Kidney capillary endothelial cell (primary cell): ENCODE measurements at regions not wholly inside any gene's neighbourhood (a gene's known extent, or its start where the extent isn't known, plus 50 kb on each side); places are given as distances from the start of the nearest gene placed in this dataset.
"Not testable (repeated sequence)": the region's sequence is repeated elsewhere in the genome, so short reads cannot be mapped to it uniquely, and the experiment has no call there.

ENCODE experiments used
- DNase-seq: peaks from one replicate; pipeline ENCODE4 v3.0.0-alpha.2; 2018; ENCODE audit warnings: low spot score

DNA sequence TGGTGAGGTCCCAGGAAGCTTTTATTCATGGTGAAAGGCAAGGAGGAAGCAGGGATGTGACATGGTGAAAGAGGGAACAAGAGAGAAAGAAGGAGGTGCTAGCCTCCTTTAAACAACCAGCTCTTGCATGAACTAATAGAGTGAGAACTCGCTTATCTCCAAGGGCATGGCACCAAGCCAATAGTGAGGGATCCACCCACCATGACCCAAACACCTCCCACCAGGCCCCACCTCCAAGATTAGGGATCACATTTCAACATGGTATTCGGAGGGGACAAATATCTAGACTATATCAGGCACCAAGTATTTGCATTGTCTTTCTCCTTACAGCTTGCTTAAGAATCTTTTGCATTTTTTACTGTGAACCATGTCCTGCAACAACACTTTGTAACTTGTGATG is 91.9 kb upstream of the DHRS4 start:
- no peak for DNase-seq

DNA sequence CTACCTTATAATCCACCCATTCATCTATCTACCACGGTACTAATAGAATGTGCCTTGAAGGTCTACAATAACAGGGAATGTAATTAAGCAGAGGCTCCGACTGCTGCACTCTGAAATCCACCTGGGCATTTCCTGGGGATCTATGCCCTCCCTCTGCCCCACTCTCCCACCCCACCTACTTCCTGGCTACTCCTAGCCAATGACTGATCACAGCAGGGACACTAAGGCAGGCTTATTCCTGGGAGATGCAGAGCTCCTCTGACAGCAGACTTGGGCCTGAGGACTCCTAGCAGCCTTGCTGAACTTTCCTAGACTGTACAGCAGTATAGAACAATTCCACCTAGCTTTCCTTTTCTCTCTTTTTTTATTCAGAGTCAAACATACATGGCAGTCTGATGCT is 91.1 kb upstream of the DHRS4 start:
- DNase-seq = no peak

DNA sequence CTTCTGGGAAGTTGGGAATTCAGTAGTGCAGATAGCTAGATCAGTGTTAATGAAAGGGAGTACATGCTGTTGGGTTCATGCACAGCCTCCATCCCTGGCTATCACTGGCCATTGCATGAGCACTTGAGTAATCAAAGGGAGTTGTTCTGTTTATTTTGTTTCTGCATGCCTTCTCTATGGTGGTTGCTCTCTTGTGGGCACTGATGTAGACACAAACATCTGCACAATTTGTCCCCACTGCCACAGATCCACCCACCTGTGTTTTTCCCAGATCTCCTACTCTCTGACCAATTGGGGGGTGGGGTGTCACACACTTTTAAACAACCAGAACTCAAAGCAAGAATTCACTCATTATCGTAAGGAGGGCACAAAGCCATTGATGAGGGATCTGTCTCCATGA is 89.7 kb upstream of the DHRS4 start:
- DNase-seq = no peak

DNA sequence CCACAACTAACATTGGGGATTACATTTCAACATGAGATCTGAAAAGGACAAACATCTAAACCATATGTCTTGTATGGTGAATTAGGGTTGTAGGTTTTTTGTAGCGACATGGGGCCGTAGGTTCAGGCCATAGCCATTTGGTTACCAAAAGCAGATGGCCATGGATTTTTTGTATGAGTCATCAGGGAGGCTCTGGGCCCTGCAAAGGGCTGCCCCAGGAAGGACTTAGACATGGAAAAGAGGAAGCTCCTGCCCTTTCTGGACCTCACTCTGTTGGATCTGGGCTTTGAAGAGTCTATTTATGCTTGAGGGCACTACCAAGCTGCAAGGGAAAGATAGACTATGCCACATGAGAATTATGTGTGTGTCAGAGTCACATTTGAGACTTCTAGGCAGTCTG is 89.3 kb upstream of the DHRS4 start:
- DNase-seq = no peak

DNA sequence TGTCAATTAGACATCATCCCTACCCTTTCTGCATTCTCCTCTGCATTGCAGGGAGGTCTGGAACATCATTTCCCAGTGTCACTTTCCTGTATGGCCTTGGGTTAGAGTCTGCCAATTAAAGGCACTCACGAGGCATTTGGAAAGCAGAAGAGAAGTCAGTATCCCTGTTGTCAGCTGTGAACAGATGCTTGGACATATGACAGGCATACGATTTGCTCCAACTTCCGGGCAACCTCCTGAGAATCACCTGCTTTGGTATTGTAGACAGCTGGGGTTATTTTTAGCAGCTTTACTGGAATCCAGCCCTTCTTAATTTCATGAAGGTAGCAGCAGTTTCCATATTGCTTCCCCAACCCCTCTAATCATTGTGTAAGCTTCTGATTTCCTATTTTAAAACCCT is 88.7 kb upstream of the DHRS4 start:
- DNase-seq = no peak

DNA sequence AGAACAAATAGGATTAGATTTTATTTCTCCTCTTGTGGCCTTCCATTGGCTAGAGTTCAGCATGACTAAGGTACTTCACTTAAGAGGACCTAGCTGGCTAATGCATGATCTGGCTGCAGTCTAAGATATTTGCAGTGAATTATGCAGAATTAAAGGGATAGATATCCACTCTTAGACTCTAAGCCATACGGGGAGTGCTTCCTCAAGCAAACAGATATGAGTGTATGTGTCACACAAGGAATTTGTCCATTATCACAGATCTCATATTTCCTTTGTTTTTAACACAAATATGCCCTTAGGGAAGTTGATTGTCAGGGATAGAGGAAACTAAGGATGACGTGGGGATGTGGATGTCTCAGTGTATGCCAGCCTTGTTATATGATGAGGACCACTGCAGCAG is 88.1 kb upstream of the DHRS4 start:
- DNase-seq = peak; percentile 36

DNA sequence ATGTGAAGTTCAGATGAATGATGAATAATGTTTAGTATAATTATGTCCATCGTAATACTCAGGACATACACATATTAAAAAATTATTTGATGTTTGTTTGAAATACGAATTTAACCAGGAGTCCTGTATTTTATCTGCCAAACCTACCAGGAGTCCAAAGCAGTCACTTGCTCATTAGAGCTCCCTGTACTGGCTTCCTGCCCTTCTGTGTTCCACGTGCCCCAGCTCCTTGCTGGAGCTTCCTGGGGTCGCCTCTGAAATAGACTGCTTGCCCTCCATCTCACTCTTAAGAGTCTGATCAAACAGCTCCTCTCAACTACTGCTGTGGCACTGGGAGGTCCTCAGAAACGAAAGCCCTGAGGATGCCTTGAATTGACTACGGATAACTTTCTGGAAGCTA is 87.3 kb upstream of the DHRS4 start:
- DNase-seq = no peak

DNA sequence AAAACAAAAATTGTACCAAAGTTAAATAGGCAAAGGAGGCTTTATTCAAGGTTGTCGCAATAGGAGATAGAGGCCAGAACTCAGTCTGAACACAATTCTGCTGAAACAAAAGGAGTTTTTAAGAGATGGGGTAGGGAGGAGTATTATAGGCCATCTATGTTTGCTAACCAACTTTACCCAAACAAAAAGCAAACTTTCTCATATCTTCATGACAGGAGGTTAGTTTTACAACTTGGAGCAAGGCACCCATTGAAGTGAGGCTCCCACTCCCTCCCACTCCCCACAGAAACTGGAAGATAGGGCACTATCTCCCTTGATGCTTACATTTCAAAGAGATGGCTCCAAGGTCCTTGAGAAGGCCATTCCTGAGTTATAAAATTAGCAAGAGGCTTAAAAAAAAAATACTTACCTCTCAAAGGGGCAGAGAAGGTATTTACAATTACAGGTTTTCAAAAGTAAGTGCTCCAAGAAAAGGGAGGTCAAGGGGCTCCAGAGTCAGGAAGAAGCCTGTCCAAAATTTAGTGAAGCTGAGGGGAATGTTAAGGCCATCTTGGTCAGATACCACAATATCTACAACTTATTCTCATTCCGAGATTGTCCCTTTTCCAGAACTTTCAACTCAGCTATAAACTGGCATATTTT is 84.4 kb upstream of the DHRS4 start:
- no peak for DNase-seq

DNA sequence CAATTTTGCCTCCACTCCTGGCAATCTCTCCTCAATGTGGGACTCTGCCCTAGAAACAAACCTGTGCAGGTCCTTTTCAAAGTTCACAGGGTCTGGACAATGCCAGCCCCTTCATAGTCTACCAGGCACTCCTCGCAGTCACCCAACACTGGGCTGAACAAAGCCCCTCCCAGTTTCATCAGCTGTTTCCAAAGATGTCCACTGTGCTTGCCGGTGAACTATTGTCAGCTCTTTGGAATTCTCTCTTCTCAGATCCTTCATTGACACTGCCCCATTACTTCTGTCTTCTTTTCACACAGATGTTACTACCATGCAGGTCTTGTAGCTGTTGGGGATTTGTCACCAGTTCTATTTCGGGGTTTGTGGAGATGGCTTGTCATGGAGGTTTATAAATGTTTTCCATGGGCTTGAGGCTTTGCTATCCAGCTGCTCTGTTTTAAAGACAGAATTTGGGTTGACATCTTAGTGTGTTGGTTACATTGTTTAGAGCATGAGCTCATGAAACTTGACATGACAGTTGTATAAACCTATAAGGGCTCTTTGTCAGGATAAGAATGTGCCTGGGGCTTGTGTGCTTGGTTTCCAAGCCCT is 77.3 kb upstream of the DHRS4 start:
- DNase-seq = no peak

DNA sequence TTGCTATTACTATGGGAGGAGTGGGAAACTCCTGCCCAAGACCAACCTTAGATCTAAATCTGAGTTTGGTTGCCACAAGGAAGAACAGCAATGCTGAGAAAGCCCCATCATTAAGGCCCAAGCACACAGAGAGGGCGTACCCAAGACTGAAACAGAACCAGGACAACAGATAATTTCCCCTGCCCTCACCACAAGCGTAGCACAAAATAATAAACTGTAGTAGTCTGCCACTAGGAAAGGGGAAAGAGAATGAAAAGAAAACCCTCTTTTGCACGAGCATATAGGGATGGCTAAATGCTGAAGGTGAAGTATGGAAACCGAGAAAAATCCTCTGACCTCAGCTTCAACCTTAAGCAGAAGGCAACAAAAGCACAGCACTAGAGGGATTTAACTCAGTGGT is 76.5 kb upstream of the DHRS4 start:
- no peak for DNase-seq

DNA sequence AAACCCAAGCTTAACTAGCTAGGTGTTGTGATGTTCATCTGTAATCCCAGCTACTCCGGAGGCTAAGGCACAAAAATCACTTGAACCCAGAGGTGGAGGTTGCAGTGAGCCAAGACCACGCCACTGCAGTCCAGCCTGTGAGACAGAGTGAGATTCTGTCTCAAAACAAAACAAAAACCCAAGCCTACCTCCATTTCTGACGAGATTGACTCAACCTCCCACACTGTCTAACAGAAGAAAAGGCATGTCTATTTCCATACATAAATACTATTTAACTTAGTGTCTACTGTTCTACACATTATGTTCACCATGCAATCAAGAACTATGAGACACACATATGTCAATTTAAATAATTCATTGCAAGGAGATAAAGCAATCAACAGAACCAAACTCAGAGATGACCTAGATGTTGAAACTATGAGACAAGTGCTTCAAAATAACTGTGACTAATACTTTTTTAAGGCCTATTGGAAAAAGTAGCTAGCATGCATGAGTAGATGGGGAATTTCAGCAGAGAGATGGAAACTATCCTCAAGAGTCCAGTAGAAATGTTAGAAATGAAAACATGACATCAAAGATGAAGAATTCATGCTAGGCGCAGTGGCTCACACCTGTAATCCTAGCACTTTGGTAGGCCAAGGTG is 75.9 kb upstream of the DHRS4 start:
- no peak for DNase-seq

DNA sequence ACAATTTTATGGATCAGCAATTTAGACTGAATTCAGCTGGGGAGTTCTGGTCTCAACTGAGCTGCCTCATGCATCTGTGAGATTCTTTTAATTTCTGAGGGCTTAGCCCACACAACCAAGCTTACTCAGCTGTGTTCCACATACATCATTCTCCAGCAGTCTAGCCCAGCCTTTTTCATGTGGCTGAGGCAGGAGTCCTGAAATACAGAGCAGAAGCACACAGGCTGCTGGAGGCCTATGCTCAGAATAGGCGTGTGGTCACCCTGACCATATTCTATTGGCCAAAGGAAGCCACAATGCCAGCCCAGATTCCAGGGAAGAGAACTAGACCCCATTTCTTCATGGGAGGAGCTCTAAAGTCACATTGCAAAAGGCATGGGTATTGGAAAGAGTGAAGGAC is 72.3 kb upstream of the DHRS4 start:
- no peak for DNase-seq

DNA sequence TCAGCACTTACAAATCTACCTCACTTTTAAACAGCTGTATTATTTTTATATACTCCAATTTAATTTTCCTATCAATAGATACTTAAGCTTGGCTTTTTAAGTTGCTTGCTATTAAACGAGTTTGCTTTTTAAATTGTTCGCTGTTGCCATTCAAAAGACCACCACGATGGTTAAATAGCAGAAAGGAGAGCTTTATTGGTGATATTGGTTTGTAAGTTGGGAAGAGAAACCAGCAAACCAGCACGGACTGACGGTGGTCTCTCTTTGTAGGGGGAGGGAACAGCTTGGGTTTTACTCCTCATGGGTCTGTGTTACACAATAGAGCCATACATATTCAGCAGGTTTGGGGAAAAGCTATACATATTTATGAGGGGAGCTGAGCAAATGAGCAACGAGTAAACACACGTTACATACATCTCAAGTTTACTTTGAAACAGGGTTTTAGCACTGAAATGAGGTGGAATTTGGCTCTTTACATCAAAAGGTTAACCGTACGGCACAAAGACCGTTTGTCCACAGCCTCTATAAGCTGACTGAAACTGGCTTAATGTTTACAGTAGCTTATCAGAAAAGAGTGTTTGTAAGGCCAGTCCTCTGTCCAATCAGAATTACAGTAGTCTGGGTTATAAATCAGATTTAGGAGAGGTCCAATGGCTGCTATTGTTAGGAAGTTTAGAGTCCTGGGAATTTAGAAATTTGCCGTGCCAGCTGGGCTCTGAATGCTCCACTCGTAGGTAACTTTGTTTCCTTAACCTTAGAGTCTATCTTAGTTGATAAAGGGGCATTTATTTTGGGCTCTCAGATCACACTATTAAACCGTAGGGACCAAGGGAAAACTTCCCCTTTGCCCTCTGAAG is 69.7 kb upstream of the DHRS4 start:
- DNase-seq = no peak

DNA sequence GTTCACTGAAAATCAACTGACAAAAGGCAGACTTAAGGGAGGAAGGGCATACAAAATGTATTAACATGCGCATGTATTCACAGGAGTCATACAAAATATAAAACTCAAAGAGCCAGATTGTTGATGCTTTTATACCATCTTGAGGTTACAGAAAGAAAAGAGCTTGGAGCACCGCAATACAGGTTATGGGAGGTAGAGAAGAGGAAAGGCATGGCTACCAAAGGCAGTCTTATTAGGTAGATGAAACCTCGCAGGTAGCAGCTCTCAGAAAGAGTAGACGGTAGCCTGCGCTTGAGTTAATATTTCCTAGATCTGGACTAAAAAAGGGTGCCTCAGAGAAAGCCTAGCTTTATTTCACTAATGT is 69.0 kb upstream of the DHRS4 start:
- DNase-seq = no peak

DNA sequence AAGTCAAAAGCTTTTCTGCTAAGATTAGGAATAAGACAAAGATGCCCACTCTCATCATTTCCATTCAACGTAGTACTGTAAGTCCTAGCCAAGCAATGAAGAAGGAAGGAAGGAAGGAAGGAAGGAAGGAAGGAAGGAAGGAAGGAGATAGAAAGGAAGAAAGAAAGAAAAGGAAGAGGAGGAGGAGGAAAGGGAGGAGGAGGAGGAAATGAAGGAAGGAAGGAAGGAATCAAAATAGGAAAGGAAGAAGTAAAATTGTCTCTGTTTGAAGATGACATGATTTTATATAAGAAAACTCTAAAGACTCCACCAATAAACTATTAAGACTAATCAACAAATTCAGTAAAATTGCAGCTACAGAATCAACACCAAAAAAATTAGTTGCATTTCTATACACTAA is 66.0 kb upstream of the DHRS4 start:
- no peak for DNase-seq

DNA sequence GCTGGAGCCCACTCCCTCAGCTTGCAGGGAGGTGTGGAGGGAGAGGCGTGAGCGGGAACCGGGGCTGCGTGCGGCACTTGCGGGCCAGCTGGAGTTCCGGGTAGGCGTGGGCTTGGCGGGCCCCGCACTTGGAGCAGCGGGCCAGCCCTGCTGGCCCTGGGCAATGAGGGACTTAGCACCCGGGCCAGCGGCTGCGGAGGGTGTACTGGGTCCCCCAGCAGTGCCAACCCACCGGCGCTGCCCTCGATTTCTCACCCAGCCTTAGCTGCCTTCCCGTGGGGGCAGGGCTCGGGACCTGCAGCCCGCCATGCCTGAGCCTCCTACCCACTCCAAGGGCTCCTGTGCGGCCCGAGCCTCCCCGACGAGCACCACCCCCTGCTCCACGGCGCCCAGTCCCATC is 61.9 kb upstream of the DHRS4 start:
- DNase-seq = not testable (repeated sequence)

DNA sequence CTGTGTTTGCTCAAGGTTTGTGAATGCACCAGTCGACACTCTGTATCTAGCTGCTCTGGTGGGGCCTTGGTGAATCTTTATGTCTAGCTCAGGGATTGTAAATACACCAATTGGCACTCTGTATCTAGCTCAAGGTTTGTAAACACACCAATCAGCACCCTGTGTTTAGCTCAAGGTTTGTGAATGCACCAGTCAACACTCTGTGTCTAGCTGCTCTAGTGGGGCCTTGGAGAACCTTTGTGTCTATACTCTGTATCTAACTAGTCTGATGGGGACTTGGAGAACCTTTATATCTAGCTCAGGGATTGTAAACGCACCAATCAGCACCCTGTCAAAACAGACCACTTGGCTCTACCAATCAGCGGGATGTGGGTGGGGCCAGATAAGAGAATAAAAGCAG is 61.3 kb upstream of the DHRS4 start:
- not testable (repeated sequence) for DNase-seq

DNA sequence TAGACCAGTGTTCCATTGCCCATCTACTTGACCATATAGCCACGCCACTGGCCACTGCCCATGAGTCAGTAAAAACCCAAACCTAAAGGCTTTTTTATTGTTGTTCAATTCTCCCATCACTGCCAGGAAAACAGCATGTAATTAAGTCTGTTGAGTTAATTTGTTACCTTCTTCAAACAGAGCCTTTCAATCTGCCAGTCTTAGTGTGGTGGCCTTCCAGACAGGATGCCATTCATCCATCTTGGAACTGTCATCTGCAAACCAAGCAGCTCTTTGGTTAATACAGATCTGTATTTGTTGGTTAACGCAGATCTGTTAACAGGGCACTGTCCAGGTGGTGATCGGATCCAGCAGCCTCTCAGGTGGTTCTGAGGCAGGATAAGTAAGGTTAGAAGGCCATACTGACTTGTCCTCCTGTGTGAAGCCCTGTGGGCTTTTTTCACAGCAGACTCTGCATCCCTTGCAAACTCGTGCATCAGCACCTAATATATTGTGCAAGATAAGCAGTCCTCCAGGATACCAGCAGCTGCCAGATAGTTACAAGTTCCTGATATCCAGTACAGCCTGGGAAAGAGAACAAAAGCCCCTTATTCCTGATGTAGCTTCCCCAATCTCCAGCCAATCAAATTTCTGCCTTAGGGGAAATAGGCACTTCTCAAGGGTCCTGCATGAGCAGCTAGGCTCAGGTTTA is 59.1 kb upstream of the DHRS4 start:
- DNase-seq = no peak

DNA sequence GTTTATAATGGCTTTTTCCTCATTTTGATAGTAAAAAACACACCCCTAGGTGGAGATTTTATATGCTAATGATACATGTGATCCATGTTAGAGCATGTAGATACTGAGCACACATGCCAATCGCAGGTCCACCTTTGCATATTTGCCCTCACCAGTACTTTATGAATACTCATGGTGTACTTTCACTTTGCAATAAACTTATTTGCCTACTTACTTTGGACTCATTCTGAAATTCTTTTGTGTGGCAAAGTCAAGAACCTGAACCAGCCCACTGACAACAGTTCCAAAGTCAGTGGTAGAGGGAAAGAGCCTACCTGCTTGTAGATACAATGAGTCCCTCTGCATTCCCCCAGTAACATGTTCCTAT is 58.5 kb upstream of the DHRS4 start:
- no peak for DNase-seq

DNA sequence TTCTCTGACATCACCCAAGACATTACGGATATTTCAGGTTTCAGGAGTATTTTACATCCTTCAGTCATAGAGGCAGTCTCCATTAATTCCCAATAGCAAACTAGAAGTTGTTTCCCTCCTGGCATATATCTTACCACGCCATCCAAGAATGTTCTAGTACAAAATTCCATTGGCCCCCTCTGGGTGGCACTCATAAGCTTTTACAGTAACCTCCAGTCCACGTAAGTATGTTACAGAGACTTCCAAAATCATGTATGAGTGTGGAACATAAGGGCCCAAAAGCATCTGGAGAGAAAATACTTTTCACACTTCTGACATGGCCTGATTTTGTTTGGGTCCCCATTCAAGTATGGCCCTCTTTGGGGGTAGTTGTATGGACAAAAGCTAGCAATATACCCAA is 58.1 kb upstream of the DHRS4 start:
- DNase-seq = no peak

DNA sequence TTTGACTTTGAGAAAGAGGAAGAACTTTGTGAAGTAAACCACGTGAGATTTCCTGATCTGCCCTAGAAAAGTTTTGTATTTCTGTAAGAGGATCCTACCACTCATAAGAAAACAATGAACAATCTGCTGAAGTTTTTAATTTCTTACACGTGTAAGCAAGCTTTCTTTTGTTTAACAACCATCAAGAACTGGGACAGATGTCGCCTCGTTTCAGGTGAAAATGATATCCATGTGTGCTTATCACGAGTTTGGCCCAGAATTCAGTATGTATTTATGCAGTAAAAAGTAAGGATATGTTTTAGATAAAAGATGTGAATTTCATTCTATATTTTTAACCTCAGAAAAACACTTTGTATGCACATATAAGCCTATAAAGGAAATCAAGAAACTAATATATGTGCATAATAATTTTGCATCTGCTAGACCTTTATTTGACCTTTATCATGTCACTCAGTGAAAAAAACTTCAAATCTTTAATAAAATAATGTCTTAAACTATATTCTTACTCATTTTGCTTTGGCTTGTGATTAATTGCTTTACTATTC is 56.9 kb upstream of the DHRS4 start:
- no peak for DNase-seq

DNA sequence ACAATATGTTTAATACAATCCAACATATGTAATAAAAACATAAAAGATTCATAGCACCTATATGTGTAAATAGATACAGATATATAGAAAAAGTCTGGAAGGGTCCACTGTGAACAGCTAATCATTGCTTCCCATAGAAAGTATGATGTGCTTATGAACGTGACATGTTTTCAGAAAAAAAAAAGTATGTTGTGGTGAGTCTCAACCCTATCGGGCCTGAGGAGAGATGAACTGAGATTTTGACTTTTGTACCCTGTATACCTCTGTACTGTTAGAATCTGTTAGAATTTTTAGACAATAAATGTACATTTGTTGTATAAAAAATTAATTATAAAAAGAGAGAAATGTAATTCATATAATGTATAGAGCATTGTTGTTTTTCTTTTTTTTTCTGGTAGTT is 56.3 kb upstream of the DHRS4 start:
- DNase-seq = not testable (repeated sequence)
